ENCODE measurements at regions not wholly inside any gene's neighbourhood (a gene's known extent, or its start where the extent isn't known, plus 50 kb on each side); places are given as distances from the start of the nearest gene placed in this dataset.

DNA sequence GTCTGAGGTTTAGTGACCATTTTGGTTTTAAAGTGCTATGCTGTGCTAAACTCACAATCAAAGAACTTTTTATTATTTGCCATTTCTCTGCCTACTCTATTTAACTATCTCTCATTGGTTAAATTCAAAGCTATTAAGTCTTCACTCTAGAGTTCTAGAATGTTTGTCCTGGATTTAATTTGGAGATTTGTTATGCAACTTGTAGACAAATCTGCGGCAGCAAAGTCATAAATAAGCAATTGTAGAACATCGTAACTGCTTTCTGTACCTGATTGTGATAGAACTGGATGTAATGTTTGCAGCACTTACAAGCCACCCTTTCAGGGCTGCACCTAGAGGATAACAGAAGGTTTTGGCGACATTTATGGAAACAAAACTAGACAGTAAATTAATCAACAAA lies 566.5 kb upstream of the ADGRL2 start:
- TF ChIP-seq POLR2AphosphoS5 (IDR thresholded peaks at IDR 0.05; ENCODE audit: borderline replicate concordance, low read depth, low read length) (no peak), EZH2 (IDR thresholded peaks at IDR 0.05) (no peak)

Data from SK-N-MC (cell line).